Testis (tissue), 2 donors: ENCODE measurements at regions not wholly inside any gene's neighbourhood (a gene's known extent, or its start where the extent isn't known, plus 50 kb on each side); places are given as distances from the start of the nearest gene placed in this dataset.
A peak's percentile ranks its signal among the peaks of the same experiment; 100 is the strongest.

Experiments
- DNase-seq: peaks from one replicate; pipeline ENCODE4 v3.0.0-alpha.2; 2019
- H3K27ac ChIP-seq, 2 donors: fragments of 200-600 bp; sonication (generic); one replicate each; pipeline ENCODE4 v1.5.1; 2019
- H3K27me3 ChIP-seq: fragments of 200-600 bp; sonication (generic); one replicate; pipeline ENCODE4 v1.5.1; 2019
- H3K36me3 ChIP-seq: fragments of 200-600 bp; sonication (generic); one replicate; pipeline ENCODE4 v1.5.1; 2017; ENCODE audit warnings: low read depth; ENCODE audit errors: missing control alignments
- H3K4me1 ChIP-seq: fragments of 200-600 bp; sonication (generic); one replicate; pipeline ENCODE4 v1.5.1; 2019
- H3K4me3 ChIP-seq, 2 donors: fragments of 200-600 bp; sonication (generic); one replicate each; pipeline ENCODE4 v1.5.1; 2017 to 2019
- H3K9me3 ChIP-seq: fragments of 200-600 bp; sonication (generic); one replicate; pipeline ENCODE4 v1.5.1; 2017
- CTCF ChIP-seq, 3 experiments: fragments of 450-650 bp in 2 of 3; fragments of 200-600 bp in 1 of 3; sonication (generic) in 1 of 3; IDR thresholded peaks; one replicate each; pipeline ENCODE4 v1.5.1; 2016 to 2019; ENCODE audit warnings: antibody characterized with exemption in 3 of 3, mild to moderate bottlenecking in 2 of 3, moderate library complexity in 1 of 3
- POLR2A ChIP-seq: fragments of 450-650 bp; IDR thresholded peaks from one replicate; pipeline ENCODE4 v1.6.1; 2017; ENCODE audit warnings: antibody characterized with exemption, mild to moderate bottlenecking, moderate library complexity
- WGBS, 2 donors: methylation state at CpG; one replicate each; pipeline ENCODE4 v1.1.5; 2018; 5-methylcytosine and 5-hydroxymethylcytosine counted together
- intact Hi-C: fragments of 100-400 bp; cut with DNase I; formaldehyde crosslinking; loops from one replicate; pipeline ENCODE4 v1.15.1; 2023; ENCODE audit warnings: low total_unique reads

DNA sequence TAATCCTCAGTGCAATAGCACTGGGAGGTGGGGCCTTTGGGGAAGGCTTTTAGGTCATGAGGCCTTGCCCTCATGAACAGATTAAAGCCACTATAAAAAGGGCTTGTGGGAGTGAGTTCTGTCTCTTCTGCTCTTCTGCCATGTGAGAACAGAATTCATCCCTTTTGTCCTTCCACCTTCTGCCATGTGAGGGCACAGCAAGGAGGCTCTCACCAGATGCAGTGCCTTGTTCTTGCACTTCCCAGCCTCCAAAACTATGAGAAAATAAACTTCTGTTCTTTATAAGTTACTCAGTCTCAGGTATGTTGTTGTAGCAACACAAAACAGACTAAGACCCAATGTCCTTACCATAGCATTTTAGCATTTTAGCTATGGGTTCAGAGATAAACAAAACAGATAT, 81.7 kb upstream of the CPLX2 start:
- no peaks in the 10 kb centered on the region for H3K27me3 ChIP-seq
- TF ChIP-seq CTCF (IDR thresholded peaks at IDR 0.05) (no peak), POLR2A (no peak)
- H3K36me3 ChIP-seq = no peaks in the 10 kb centered on the region
- no peaks in the 10 kb centered on the region for H3K4me1 ChIP-seq
- intact Hi-C loops = no loop called here
- H3K9me3 ChIP-seq = no peaks in the 10 kb centered on the region
- H3K27ac ChIP-seq = no peak overlapping the region
- DNase-seq = no peak
- no peak overlapping the region for H3K4me3 ChIP-seq

GRCh38 chr5:175790796-175791195, 80.6 kb upstream of the CPLX2 start:
- no peak for TF ChIP-seq CTCF (IDR thresholded peaks at IDR 0.05)
- no peak for TF ChIP-seq POLR2A
- no peak overlapping the region for H3K4me3 ChIP-seq
- WGBS, 2 donors = 46 to 56% methylated on average over 4 of the region's 4 CpGs

DNA sequence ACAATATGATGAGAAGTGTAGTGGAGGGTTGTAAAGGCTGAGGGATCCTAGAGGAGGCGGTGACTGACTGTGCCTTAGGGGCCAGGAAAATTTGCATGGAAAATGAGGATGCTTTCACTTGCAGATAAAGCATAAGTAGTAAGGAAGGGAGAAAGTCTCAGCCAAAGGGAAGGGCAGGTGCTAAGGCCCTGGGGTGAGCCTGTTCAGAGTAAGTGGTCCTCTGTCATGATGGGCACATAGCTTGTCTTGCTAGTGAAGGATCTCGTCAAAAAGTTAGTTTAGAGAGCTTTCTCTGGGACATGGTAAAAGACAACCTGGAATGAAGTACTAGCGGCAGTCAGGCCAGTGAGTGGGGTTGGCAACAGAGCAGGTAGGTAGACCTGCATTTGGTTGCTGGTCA, 75.4 kb upstream of the CPLX2 start:
- no peaks in the 10 kb centered on the region for H3K27me3 ChIP-seq
- H3K4me1 ChIP-seq = peaks cover 14% of the 10 kb centered on the region
- no peak for TF ChIP-seq CTCF (IDR thresholded peaks at IDR 0.05)
- no peak for TF ChIP-seq POLR2A
- no peak for DNase-seq
- 34 to 49% methylated on average over 3 of the region's 3 CpGs for WGBS, 2 donors
- H3K4me3 ChIP-seq = peak overlapping the region in 1 of 2 donors; percentile 59
- H3K36me3 ChIP-seq = no peaks in the 10 kb centered on the region
- intact Hi-C loops = no loop called here
- H3K27ac ChIP-seq = no peak overlapping the region
- H3K9me3 ChIP-seq = no peaks in the 10 kb centered on the region

More at GRCh38 chr5:175790796-175791195, 80.6 kb upstream of the CPLX2 start:
- H3K9me3 ChIP-seq = no peaks in the 10 kb centered on the region
- no peak overlapping the region for H3K27ac ChIP-seq
- H3K36me3 ChIP-seq = no peaks in the 10 kb centered on the region
- H3K27me3 ChIP-seq = no peaks in the 10 kb centered on the region
- H3K4me1 ChIP-seq = no peaks in the 10 kb centered on the region
- no peak for DNase-seq
- intact Hi-C loops = no loop called here

GRCh38 chr5:175796536-175797499, 74.6 kb upstream of the CPLX2 start:
- TF ChIP-seq CTCF (IDR thresholded peaks at IDR 0.05) (no peak), POLR2A (no peak)
- no peaks in the 10 kb centered on the region for H3K27me3 ChIP-seq
- H3K4me1 ChIP-seq = peaks cover 14% of the 10 kb centered on the region
- DNase-seq = peak; percentile 90
- H3K36me3 ChIP-seq = no peaks in the 10 kb centered on the region
- H3K27ac ChIP-seq = no peak overlapping the region
- peak overlapping the region; percentile 31 to 59 for H3K4me3 ChIP-seq
- intact Hi-C loops = no loop called here
- 1% methylated on average over 64 of the region's 108 CpGs; no CpG with 5 or more reads in 1 of the 2 donors for WGBS, 2 donors
- no peaks in the 10 kb centered on the region for H3K9me3 ChIP-seq
